ENCODE measurements at regions not wholly inside any gene's neighbourhood (a gene's known extent, or its start where the extent isn't known, plus 50 kb on each side); places are given as distances from the start of the nearest gene placed in this dataset.

- H3K36me3 ChIP-seq: no peaks in the 10 kb centered on the region
- H3K27ac ChIP-seq: no peak overlapping the region
- intact Hi-C loops (cut with DNase I; ENCODE audit: low total_unique reads): no loop called here
- DNase-seq: no peak
- no peak for TF ChIP-seq CTCF (IDR thresholded peaks at IDR 0.05)
- peak overlapping the region in 1 of 2 donors; percentile 14 for H3K4me3 ChIP-seq
- H3K27me3 ChIP-seq: no peaks in the 10 kb centered on the region
- no peaks in the 10 kb centered on the region for H3K9me3 ChIP-seq
- H3K4me1 ChIP-seq: no peaks in the 10 kb centered on the region
Measured at GRCh38 chr7:52838981-52839411, 196.4 kb upstream of the POM121L12 start.

- no peak for TF ChIP-seq CTCF (IDR thresholded peaks at IDR 0.05)
- Histone ChIP-seq H3K36me3 (no peaks in the 10 kb centered on the region), H3K9me3 (no peaks in the 10 kb centered on the region), H3K4me1 (no peaks in the 10 kb centered on the region), H3K4me3 (no peak overlapping the region), H3K27me3 (no peaks in the 10 kb centered on the region), H3K27ac (no peak overlapping the region)
- DNase-seq: no peak
- intact Hi-C loops (cut with DNase I; ENCODE audit: low total_unique reads): no loop called here
Measured at GRCh38 chr7:52831321-52831720, 204.1 kb upstream of the POM121L12 start.

GRCh38 chr7:52830801-52831200, 204.6 kb upstream of the POM121L12 start:
- H3K27me3 ChIP-seq: no peaks in the 10 kb centered on the region

GRCh38 chr7:52826515-52827265, 208.7 kb upstream of the POM121L12 start:
- Histone ChIP-seq H3K4me1 (no peaks in the 10 kb centered on the region), H3K27ac (no peak overlapping the region)
- TF ChIP-seq CTCF (IDR thresholded peaks at IDR 0.05): no peak

More at GRCh38 chr7:52830801-52831200, 204.6 kb upstream of the POM121L12 start:
- H3K4me1 ChIP-seq: no peaks in the 10 kb centered on the region
- H3K27ac ChIP-seq: no peak overlapping the region
- no peak for TF ChIP-seq CTCF (IDR thresholded peaks at IDR 0.05)
- H3K36me3 ChIP-seq: no peaks in the 10 kb centered on the region
- no peaks in the 10 kb centered on the region for H3K9me3 ChIP-seq
- no peak for DNase-seq
- intact Hi-C loops (cut with DNase I; ENCODE audit: low total_unique reads): no loop called here
- H3K4me3 ChIP-seq: no peak overlapping the region

GRCh38 chr7:52825611-52826010, 209.8 kb upstream of the POM121L12 start:
- no peaks in the 10 kb centered on the region for H3K4me1 ChIP-seq
- H3K4me3 ChIP-seq: no peak overlapping the region
- no peak for DNase-seq
- TF ChIP-seq CTCF (IDR thresholded peaks at IDR 0.05): no peak
- H3K36me3 ChIP-seq: no peaks in the 10 kb centered on the region
- intact Hi-C loops (cut with DNase I; ENCODE audit: low total_unique reads): no loop called here
- peaks cover 0 to 20% (median 13%) of the 10 kb centered on the region in 3 donors for H3K9me3 ChIP-seq
- H3K27ac ChIP-seq: no peak overlapping the region
- no peaks in the 10 kb centered on the region for H3K27me3 ChIP-seq

More at GRCh38 chr7:52826515-52827265, 208.7 kb upstream of the POM121L12 start:
- H3K9me3 ChIP-seq: peaks cover 0 to 11% (median 8%) of the 10 kb centered on the region in 3 donors
- no peak for DNase-seq
- no peaks in the 10 kb centered on the region for H3K27me3 ChIP-seq
- no peaks in the 10 kb centered on the region for H3K36me3 ChIP-seq
- H3K4me3 ChIP-seq: no peak overlapping the region
- intact Hi-C loops (cut with DNase I; ENCODE audit: low total_unique reads): no loop called here

Measured in tibial artery (tissue), 4 donors.